ENCODE measurements at regions not wholly inside any gene's neighbourhood (a gene's known extent, or its start where the extent isn't known, plus 50 kb on each side); places are given as distances from the start of the nearest gene placed in this dataset.

DNA sequence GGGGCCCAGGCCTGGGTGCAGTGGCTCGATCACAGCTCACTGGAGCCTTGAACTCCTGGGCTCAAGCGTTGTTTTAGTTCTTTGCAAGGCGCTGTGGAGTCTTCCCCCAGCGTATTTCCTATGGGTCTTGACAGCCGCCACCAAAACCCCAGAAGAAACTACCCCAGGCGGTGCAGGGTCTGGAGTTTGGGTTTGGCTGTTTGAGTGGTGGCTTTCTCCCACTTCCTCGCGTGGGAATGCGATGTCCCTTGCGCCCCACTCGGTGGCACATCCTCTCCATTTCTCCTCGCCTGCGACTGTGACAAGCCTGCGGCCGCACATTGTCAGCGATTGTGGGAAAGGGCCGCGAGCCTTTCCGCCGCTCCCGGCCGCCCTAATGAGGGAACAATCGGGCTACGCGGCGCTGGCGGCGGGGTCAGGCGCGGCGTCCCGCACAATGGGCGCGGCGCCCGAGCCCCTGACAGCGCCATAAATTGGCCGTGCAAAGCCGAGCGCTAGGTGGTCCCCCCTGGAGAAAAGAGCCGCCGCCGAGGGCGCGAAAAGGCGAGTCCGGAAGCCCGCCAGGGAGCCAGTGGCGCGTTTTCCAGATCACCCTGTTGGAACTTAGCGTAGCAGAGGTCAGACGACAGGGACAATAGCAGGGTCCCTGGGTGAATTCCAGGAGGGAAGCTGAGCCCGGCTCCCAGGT is 194.9 kb upstream of the POU3F3 start:
- POLR2A ChIA-PET, result no interaction called here
- no peaks in the 10 kb centered on the region for H3K36me3 Mint-ChIP-seq (ENCODE audit: low read depth)
- CTCF ChIA-PET, result no interaction called here
- H3K4me3 Mint-ChIP-seq, result no peak overlapping the region
- Histone ChIP-seq H3K27me3 (ENCODE audit: control insufficient read depth in 1 of 2, insufficient read depth in 2 of 2, low read length in 2 of 2) (peaks cover 14 to 28% of the 10 kb centered on the region in 2 experiments), H3K36me3 (ENCODE audit: insufficient read depth, low read length) (no peaks in the 10 kb centered on the region), H3K4me3 (ENCODE audit: low read length) (no peak overlapping the region), H3K4me1 (ENCODE audit: insufficient read depth, low read length) (peaks cover 2% of the 10 kb centered on the region), H3K27ac (ENCODE audit: low read depth in 1 of 2, low read length in 2 of 2) (no peak overlapping the region), H3K9me3 (ENCODE audit: control insufficient read depth in 1 of 2, insufficient read depth in 1 of 2, low read length in 2 of 2) (peaks cover 0 to 16% of the 10 kb centered on the region in 2 experiments)
- peaks cover 43% of the 10 kb centered on the region for H3K27me3 Mint-ChIP-seq
- no peak for TF ChIP-seq CTCF (IDR thresholded peaks at IDR 0.05)
- no peak for DNase-seq
- ATAC-seq (ENCODE audit: poor library complexity), result no peak
- intact Hi-C loops (cut with DNase I, micrococcal nuclease), result no loop called here
- no peak overlapping the region for H3K27ac Mint-ChIP-seq
- H3K4me1 Mint-ChIP-seq (ENCODE audit: low read depth), result peaks cover 9% of the 10 kb centered on the region
- no peaks in the 10 kb centered on the region for H3K9me3 Mint-ChIP-seq

DNA sequence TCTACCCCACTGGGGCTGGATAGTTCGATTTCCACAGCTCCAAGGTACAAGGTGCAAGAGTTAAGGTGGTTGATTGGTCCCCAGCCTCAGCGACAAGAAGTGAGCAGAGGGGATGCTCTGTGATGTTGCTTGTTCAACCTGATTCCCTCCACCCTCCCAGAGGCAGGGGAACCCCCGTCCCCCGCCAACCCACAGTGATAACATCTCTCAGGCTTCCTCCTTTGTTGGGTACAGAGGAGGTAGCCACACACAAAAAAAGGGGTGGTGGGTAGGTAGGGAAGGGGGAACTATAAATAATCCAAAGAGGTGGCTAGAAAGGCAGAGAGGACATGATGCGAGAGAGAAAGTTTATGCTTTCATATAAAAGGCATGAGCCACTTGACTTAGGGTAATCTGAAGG is 192.9 kb upstream of the POU3F3 start:
- H3K27me3 ChIP-seq (ENCODE audit: control insufficient read depth in 1 of 2, insufficient read depth in 2 of 2, low read length in 2 of 2), result peaks cover 14 to 23% of the 10 kb centered on the region in 2 experiments
- peaks cover 2% of the 10 kb centered on the region for H3K4me1 ChIP-seq (ENCODE audit: insufficient read depth, low read length)
- ATAC-seq (ENCODE audit: poor library complexity) (no peak), DNase-seq (no peak)
- H3K36me3 Mint-ChIP-seq (ENCODE audit: low read depth), result no peaks in the 10 kb centered on the region
- H3K27ac ChIP-seq (ENCODE audit: low read depth in 1 of 2, low read length in 2 of 2), result no peak overlapping the region
- peaks cover 9% of the 10 kb centered on the region for H3K4me1 Mint-ChIP-seq (ENCODE audit: low read depth)
- no peaks in the 10 kb centered on the region for H3K9me3 Mint-ChIP-seq
- no peak overlapping the region for H3K4me3 ChIP-seq (ENCODE audit: low read length)
- H3K27me3 Mint-ChIP-seq, result peaks cover 32% of the 10 kb centered on the region
- no peak overlapping the region for H3K4me3 Mint-ChIP-seq
- peaks cover 0 to 16% of the 10 kb centered on the region in 2 experiments for H3K9me3 ChIP-seq (ENCODE audit: control insufficient read depth in 1 of 2, insufficient read depth in 1 of 2, low read length in 2 of 2)
- TF ChIP-seq CTCF (IDR thresholded peaks at IDR 0.05), result no peak
- no peaks in the 10 kb centered on the region for H3K36me3 ChIP-seq (ENCODE audit: insufficient read depth, low read length)
- no peak overlapping the region for H3K27ac Mint-ChIP-seq
- POLR2A ChIA-PET, result no interaction called here
- intact Hi-C loops (cut with DNase I, micrococcal nuclease), result no loop called here
- CTCF ChIA-PET, result no interaction called here

DNA sequence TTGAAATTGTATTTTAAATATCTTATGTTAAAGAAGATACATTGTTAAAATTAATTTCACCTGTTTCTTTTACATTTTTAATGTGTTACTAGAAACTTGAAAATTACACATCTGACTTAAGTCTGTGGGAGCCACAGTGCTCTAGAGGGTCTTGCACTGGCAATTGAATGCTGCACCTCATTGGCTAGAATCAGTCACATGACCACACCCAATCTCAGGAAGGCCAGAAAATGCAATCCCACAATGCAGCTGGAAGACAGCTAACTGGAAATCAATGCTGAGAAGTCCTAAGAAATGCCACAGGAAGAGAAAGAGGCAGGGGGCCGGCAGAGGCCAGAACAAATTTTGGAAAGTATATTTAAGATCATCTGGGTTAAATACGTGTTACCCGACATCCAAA is 189.2 kb upstream of the POU3F3 start:
- DNase-seq (no peak), ATAC-seq (ENCODE audit: poor library complexity) (no peak)
- peaks cover 16% of the 10 kb centered on the region for H3K27me3 Mint-ChIP-seq
- Histone ChIP-seq H3K4me1 (ENCODE audit: insufficient read depth, low read length) (no peaks in the 10 kb centered on the region), H3K27ac (ENCODE audit: low read depth in 1 of 2, low read length in 2 of 2) (no peak overlapping the region), H3K4me3 (ENCODE audit: low read length) (no peak overlapping the region), H3K9me3 (ENCODE audit: control insufficient read depth in 1 of 2, insufficient read depth in 1 of 2, low read length in 2 of 2) (no peaks in the 10 kb centered on the region), H3K27me3 (ENCODE audit: control insufficient read depth in 1 of 2, insufficient read depth in 2 of 2, low read length in 2 of 2) (peaks cover 4 to 8% of the 10 kb centered on the region in 2 experiments), H3K36me3 (ENCODE audit: insufficient read depth, low read length) (no peaks in the 10 kb centered on the region)
- no peak overlapping the region for H3K4me3 Mint-ChIP-seq
- no peak overlapping the region for H3K27ac Mint-ChIP-seq
- no peaks in the 10 kb centered on the region for H3K4me1 Mint-ChIP-seq (ENCODE audit: low read depth)
- intact Hi-C loops (cut with DNase I, micrococcal nuclease), result no loop called here
- ChIA-PET CTCF (no interaction called here), POLR2A (no interaction called here)
- no peak for TF ChIP-seq CTCF (IDR thresholded peaks at IDR 0.05)
- no peaks in the 10 kb centered on the region for H3K36me3 Mint-ChIP-seq (ENCODE audit: low read depth)
- no peaks in the 10 kb centered on the region for H3K9me3 Mint-ChIP-seq
